ENCODE measurements at regions not wholly inside any gene's neighbourhood (a gene's known extent, or its start where the extent isn't known, plus 50 kb on each side); places are given as distances from the start of the nearest gene placed in this dataset.

GRCh38 chrX:784829-785228 is 154.2 kb downstream of the SHOX start:
- FAIRE-seq (no peak), DNase-seq (ENCODE audit: low read depth) (no peak)
- H3K36me3 ChIP-seq (ENCODE audit: insufficient read depth, low read length): no peaks in the 10 kb centered on the region
- peaks cover 2% of the 10 kb centered on the region for H3K9me3 ChIP-seq (ENCODE audit: insufficient read depth, low read depth, low read length)
- H3K9ac ChIP-seq (ENCODE audit: low read length): no peak overlapping the region
- Mint-ChIP-seq H3K4me3 (ENCODE audit: unreplicated experiment) (no peak overlapping the region), H3K4me1 (ENCODE audit: low read depth, unreplicated experiment) (no peaks in the 10 kb centered on the region), H3K36me3 (ENCODE audit: low read depth, unreplicated experiment) (no peaks in the 10 kb centered on the region), H3K27me3 (ENCODE audit: low read depth, unreplicated experiment) (no peaks in the 10 kb centered on the region), H3K27ac (ENCODE audit: unreplicated experiment) (no peak overlapping the region), H3K9me3 (ENCODE audit: unreplicated experiment) (peaks cover 12% of the 10 kb centered on the region)
- H3K4me2 ChIP-seq (ENCODE audit: low read length): no peak overlapping the region
- H3K4me1 ChIP-seq (ENCODE audit: insufficient read depth, low read length): no peaks in the 10 kb centered on the region
- TF ChIP-seq, protein P1, sequence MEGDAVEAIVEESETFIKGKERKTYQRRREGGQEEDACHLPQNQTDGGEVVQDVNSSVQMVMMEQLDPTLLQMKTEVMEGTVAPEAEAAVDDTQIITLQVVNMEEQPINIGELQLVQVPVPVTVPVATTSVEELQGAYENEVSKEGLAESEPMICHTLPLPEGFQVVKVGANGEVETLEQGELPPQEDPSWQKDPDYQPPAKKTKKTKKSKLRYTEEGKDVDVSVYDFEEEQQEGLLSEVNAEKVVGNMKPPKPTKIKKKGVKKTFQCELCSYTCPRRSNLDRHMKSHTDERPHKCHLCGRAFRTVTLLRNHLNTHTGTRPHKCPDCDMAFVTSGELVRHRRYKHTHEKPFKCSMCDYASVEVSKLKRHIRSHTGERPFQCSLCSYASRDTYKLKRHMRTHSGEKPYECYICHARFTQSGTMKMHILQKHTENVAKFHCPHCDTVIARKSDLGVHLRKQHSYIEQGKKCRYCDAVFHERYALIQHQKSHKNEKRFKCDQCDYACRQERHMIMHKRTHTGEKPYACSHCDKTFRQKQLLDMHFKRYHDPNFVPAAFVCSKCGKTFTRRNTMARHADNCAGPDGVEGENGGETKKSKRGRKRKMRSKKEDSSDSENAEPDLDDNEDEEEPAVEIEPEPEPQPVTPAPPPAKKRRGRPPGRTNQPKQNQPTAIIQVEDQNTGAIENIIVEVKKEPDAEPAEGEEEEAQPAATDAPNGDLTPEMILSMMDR (IDR thresholded peaks at IDR 0.05; ENCODE audit: insufficient read depth, low read depth, low read length): no peak
- TF ChIP-seq EZH2 (IDR thresholded peaks at IDR 0.05; ENCODE audit: insufficient read depth, low read length): no peak
- no peaks in the 10 kb centered on the region for H3K27me3 ChIP-seq (ENCODE audit: insufficient read depth, low read length)
- H4K20me1 ChIP-seq (ENCODE audit: insufficient read depth, low read length): no peaks in the 10 kb centered on the region
- no peak overlapping the region for H3K27ac ChIP-seq (ENCODE audit: low read depth, low read length)
- no peaks in the 10 kb centered on the region for H3K79me2 ChIP-seq (ENCODE audit: insufficient read depth, low read length)
- H2AFZ ChIP-seq (ENCODE audit: low read depth, low read length): no peak overlapping the region
- H3K4me3 ChIP-seq (ENCODE audit: insufficient read depth, low read depth, low read length): no peak overlapping the region

DNA sequence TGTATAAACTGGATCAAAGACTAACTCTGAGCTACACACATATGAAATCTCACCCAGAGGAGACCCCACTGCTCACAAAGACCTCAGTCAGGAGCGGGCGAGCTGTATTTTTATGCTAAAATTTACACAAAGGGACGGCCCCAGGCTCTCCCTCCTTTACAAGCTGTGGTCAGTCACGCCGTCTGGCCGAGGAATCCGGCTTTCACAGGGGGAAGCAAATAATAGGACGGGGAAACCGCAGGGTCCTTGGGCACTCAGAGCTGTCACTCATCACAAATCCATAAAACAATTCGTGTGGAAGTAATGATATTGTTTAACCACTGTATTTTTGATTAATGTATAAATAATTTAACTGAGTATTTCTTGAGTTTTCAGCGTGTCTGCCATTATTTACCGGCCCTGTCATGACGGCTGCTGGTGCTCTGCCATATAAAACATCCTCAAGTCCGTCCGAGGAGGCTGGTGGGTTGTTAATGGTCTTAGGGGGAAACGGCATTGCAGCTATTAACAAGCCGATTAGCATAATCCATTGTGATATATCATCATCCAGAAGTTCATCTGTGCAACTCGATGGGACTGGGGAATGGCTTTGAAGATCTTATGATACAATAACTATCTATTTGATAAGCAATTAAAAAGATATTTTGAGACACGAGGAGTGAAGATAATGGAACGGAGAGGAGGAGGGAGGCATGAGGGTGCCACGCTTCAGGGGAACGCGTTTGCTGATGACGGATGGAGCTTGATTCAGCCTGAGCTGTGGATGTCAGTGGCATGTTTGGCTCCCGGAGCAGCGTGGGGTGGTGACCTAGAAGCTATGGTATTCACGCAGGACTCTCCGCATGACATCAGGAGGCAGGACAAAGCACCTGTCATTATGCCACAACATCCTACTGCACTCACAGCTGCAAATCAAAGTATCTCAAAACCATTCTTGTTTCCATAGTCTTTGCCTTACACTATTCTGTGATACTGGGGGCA is 150.9 kb downstream of the SHOX start:
- Histone ChIP-seq H3K36me3 (ENCODE audit: insufficient read depth, low read length) (no peaks in the 10 kb centered on the region), H3K4me2 (ENCODE audit: low read length) (no peak overlapping the region), H2AFZ (ENCODE audit: low read depth, low read length) (no peak overlapping the region), H3K79me2 (ENCODE audit: insufficient read depth, low read length) (no peaks in the 10 kb centered on the region), H3K4me3 (ENCODE audit: insufficient read depth, low read depth, low read length) (no peak overlapping the region), H3K27ac (ENCODE audit: low read depth, low read length) (no peak overlapping the region), H4K20me1 (ENCODE audit: insufficient read depth, low read length) (no peaks in the 10 kb centered on the region), H3K9me3 (ENCODE audit: insufficient read depth, low read depth, low read length) (peaks cover 4% of the 10 kb centered on the region), H3K4me1 (ENCODE audit: insufficient read depth, low read length) (no peaks in the 10 kb centered on the region), H3K27me3 (ENCODE audit: insufficient read depth, low read length) (no peaks in the 10 kb centered on the region), H3K9ac (ENCODE audit: low read length) (no peak overlapping the region)
- FAIRE-seq (no peak), DNase-seq (ENCODE audit: low read depth) (no peak)
- peaks cover 12% of the 10 kb centered on the region for H3K9me3 Mint-ChIP-seq (ENCODE audit: unreplicated experiment)
- H3K27me3 Mint-ChIP-seq (ENCODE audit: low read depth, unreplicated experiment): no peaks in the 10 kb centered on the region
- no peak for TF ChIP-seq EZH2 (IDR thresholded peaks at IDR 0.05; ENCODE audit: insufficient read depth, low read length)
- TF ChIP-seq, protein P1 (IDR thresholded peaks at IDR 0.05; ENCODE audit: insufficient read depth, low read depth, low read length): no peak
- H3K4me1 Mint-ChIP-seq (ENCODE audit: low read depth, unreplicated experiment): no peaks in the 10 kb centered on the region
- no peak overlapping the region for H3K27ac Mint-ChIP-seq (ENCODE audit: unreplicated experiment)
- no peak overlapping the region for H3K4me3 Mint-ChIP-seq (ENCODE audit: unreplicated experiment)
- H3K36me3 Mint-ChIP-seq (ENCODE audit: low read depth, unreplicated experiment): no peaks in the 10 kb centered on the region
